HG03575 (cell line): ENCODE measurements at regions not wholly inside any gene's neighbourhood (a gene's known extent, or its start where the extent isn't known, plus 50 kb on each side); places are given as distances from the start of the nearest gene placed in this dataset.

Source experiments
- ATAC-seq: cut with Tn5 transposase; IDR thresholded peaks from one replicate; pipeline ENCODE4 v1.9.1; 2021; ENCODE audit not compliant: unreplicated experiment, insufficient number of reproducible peaks, low FRiP score; ENCODE audit errors: extremely low read depth

DNA sequence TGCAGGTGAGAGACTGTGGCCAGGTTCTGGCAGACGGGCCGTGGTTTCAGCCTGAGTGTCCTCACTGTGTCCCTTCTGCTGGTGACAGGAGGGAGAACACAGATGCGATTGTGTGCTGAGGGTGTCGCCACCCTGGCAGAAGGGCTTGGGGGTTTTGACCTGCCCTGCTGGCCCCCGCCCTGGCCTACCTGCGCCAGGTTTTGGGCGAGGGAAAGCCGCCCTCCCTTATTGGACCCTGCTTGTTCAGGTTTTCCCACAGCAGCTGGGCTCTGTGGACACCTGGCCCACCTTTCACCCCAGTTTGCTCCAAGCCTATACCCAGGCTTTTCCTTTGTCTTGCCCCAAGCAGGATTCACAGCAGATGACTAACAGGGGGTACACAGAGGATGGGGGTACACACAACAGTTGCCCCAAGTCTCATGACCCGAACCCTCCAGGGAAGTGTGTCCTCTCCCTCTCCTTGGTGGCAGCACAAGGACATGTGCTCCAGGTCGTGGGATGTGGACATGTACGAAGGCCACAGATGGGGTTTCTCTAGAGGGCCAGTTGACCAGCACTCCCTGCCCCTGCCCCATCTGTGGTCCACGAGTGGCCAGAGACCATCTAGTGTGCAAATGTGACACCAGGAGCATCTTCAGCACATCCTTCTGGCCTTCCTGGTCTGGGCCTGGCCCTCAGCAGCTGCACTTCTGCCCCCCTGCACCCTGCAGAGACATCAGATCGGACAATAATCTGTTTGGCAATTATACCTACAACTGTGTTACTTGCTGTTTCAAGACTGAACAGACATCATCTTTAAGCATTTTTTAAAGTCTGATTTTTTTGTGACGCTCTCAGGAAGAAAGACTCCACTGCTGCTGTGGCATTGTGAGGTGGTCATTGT lies 265.8 kb upstream of the IRX4 start:
- no peak for ATAC-seq

DNA sequence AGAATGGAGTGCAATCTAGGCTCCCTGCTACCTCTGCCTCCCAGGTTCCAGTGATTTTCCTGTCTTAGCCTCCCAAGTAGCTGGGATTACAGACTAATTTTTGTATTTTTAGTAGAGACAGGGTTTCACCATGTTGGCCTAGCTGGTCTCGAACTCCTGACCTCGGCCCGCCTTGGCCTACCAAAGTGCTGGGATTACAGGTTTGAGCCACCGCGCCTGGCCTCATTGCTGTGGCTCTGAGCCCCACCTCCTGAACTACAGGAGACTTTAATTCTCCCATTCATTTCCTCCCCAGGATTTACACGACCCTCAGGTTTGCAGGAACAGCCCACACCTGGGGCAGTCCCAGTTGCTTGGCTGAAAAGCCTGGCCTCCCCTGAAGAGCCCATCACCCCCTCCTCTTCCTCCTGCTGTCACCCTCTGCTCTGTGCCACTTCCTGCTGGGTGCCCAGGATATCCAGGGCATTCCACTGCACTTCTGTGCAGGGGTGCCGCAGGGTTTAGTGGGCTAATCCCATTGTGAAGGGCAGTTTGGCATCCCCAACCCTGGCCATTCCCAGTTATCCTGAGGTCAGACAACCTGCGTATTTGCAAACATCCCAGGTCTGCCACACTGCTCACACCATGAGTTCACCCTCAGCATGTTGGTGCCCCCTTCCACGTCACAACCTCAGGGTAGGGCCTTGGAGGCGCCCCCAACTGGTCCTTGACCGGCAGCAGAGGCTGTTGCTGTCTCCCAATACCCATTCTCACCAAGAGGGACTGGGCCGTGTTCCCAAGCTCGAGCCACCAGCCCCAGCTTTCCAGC lies 265.0 kb upstream of the IRX4 start:
- ATAC-seq: no peak

GRCh38 chr5:2143646-2144353 lies 261.1 kb upstream of the IRX4 start:
- no peak for ATAC-seq

- ATAC-seq: no peak
Observed at GRCh38 chr5:2143088-2143487, 260.4 kb upstream of the IRX4 start.

DNA sequence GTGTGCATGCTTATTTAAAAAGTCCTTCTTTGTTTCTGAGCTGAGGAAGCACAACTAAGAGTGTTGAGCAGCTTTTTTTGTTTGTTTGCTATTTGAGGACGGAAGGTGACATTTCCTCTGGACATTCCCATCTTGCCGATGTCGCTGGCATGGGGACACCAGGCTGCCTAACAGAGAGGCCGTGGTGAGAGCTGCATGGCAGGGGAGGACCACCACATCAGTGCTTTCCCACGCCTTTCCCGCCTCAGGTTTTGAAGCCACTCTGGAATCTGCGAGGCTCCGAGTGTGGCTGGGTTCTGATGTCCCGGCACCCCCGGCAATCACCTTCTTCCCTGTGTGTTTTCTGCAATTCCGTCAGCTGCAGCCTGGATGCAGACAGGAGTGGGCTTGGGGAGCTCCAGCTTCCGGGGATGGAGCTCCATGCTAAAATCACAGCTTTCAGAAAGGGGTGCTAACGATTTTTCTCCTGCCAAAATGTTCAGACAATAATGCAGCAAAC lies 259.8 kb upstream of the IRX4 start:
- ATAC-seq: no peak

DNA sequence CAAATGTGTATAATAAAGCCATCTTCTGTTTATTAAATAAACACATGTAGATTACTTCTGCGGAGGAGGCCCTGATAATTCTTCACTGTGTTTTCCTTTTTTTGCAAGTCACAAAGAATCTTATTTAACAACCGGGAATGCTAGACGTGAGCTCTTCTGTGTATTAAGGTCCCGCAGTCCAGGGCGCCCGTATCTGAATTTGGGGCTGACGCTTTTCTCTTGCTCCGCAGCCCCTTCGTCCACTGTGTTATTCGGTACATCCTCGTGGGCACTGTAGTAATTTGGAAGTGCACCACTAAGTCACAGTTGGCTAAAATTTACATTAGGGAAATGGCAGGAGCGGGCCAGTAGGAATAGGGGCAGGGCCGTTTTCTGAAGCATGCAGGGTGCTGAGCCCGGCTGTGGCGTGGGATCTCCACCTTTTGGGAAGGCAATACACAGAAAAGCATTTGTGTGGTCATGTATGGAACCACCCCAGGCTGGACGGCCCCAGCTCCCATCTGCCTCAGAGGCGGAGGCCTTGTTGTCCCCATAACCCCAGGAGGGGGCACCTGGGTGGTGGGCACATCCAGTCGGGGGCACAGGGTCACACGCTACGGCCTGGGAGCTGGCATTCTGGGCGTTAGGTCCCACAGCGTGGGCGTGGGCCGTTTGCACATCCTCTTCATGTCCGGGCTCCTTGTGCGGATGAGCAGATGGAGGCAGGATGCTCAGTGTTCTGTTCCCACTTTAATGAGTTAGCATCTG lies 258.7 kb upstream of the IRX4 start:
- ATAC-seq: no peak

DNA sequence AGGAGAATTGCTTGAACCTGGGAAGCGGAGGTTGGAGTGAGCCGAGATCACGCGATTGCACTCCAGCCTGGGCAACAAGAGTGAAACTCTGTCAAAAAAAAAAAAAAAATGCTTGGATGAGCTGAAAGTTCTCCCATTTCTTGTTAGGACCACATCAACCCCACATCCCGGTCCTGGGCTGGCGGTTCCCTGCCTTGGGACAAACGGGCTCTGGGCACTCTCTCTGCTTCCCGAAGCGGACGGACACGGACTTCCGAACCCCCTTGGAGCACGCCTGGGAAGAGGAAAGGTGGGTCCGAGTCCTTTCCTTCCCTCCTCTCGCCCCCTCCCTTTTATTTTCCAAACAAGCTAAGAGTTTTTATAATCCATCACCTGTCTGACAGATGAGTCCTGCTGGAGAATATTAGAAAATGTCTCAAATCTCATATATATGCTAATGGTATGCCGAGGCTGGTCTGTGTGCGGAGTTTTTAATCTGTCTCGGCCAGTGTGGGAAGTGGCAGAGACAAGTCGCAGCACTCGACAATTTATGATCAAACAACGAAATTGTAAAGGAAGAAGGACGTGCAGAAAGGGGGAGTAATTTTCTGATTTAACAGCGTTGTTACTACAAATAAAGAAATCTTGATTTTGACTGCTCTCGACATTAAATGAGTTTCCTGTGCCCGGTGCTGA lies 257.9 kb upstream of the IRX4 start:
- no peak for ATAC-seq

- ATAC-seq: no peak
Observed at GRCh38 chr5:2139478-2139877, 256.8 kb upstream of the IRX4 start.

DNA sequence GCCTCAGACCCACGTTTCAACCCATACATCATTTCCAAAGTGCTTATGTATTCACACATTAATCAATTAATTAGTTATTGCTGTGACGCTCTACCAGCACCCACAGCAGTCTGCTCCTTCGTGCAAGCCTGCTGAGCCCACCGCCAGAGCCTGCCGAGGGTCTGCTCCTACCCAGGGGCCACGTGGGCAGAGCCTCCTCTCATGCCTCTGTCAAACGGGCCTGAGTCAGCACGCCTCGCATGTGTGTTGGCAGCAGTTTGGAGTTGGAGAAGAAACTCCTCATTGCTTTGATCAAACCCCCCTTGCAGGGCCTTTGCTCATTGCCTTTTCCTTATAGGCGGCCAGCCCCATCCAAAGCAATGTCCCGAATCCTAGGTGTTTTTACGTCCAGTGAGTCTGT lies 256.2 kb upstream of the IRX4 start:
- no peak for ATAC-seq

DNA sequence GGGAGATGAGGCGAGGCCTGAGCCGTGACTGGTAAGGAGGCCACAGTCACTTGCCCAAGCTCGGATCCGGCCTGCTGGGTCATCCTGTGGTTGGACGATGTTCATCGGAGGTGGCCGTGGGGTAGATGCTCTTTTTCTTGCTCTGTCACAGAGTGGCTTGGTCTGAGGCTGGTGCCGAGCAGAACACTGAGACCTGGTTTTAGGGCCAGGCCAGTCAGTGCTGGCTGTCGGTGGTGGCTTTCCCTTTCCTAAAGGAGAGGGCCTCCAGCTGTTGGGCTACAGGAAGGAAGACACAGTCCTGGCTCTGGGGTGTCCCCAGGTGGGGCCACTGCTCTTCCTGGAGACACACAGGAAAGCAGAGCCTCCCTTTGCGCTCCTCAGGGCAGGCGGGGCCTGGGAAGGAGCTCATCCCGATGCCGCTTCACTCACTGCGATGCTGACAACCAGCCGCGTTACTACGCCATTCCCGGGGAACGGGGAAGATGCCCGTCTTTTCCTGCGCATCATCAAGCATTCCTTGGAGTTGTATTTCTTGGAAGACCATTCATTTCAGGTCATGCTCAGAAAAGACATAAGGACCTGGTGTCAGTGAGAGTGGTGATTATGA lies 254.8 kb upstream of the IRX4 start:
- no peak for ATAC-seq

DNA sequence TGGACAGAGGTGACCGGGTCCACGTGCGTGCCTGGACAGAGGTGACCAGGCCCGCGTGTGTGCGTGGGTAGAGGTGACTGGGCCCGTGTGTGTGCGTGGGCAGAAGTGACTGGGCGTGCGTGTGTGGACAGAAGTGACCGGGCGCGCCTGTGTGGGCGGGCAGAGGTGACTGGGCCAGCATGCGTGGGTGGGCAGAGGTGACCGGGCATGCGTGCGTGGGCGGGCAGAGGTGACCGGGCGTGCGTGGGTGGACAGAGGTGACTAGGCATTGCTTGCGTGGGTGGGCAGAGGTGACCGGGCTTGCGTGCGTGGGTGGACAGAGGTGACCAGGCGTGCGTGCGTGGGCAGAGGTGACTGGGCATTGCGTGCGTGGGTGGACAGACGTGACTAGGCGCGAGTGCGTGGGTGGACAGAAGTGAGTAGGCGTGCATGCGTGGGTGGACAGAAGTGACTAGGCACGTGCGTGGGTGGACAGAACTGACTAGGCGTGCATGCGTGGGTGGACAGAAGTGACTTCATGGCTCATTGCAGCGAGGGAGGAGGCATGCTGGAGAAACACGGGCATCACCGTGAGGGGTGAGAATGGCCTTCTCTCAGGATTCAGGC lies 254.1 kb upstream of the IRX4 start:
- ATAC-seq: no peak

GRCh38 chr5:2135833-2136232 lies 253.1 kb upstream of the IRX4 start:
- ATAC-seq: no peak

DNA sequence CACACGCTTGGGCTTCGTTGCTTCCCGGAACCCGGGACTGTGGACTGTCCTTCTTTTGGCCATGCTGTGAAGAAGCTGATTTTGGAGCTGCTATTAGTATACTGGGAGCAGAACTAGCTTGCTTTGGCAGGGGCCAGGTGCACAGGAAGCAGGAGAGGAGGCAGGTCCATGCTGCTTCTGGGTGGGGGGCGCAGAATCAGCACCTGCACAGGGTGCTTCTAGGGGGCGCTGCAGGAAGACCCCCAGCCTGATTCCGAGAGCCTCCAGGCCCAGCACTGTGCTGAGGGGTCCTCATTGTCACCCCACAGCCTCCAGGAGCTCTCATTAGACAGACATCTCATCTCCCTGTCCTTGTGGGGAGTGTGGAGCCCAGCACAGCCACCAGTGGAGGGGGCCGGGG lies 252.6 kb upstream of the IRX4 start:
- no peak for ATAC-seq

DNA sequence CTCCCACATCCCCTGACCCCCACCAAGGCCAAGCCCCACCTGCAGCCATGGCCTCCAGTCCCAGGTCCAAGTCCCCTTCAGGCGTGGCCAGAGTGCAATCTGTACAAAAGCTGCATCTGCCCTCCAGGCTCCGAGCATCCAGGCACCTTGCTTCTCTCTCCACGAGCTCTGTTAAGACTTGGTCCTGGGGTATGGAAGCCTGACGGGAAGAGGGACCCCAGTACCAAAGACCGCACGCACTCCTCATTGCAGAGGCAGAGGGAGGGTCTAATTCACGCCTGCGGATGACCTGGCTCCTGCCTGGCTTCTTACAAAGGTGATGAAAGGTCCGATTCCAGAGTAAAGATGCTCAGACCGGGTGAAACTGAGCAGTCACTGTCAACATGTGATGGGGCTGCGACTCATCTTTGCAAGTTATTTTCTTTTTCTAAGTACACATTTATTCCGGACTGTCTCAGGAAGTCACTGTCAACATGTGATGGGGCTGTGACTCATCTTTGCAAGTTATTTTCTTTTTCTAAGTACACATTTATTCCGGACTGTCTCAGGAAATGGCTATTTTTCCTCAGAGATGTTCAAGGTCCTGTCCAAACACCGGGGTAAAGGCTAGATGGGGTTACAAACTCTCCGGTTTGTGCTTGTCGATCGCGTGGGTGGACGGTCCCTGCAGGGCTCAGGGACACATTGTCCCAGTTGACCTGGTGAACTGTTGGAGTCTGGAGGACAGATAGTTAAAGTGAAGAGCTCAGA lies 252.0 kb upstream of the IRX4 start:
- no peak for ATAC-seq

- no peak for ATAC-seq
Observed at GRCh38 chr5:2133936-2134335, 251.2 kb upstream of the IRX4 start.

GRCh38 chr5:2133080-2133479 lies 250.4 kb upstream of the IRX4 start:
- no peak for ATAC-seq

DNA sequence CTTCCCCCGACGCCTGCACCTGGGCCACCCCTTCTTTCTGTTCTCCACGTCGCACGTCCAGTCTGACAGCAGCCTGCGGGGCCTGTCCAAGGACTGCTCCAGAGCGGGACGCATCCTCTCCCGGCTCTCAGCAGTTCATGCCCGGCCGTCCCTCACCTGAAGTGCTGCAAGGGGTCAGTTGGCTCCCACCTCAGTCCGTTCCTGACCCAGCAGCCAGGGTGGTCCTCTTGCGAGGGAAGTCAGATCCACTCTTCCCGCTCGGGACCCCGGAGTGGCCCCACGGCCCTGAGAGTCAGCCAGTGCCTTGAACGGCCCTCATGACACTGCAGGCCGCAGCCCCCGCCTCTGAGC lies 249.7 kb upstream of the IRX4 start:
- ATAC-seq: no peak
